ENCODE measurements at regions not wholly inside any gene's neighbourhood (a gene's known extent, or its start where the extent isn't known, plus 50 kb on each side); places are given as distances from the start of the nearest gene placed in this dataset.
"Not testable (repeated sequence)": the region's sequence is repeated elsewhere in the genome, so short reads cannot be mapped to it uniquely, and the experiment has no call there.

DNA sequence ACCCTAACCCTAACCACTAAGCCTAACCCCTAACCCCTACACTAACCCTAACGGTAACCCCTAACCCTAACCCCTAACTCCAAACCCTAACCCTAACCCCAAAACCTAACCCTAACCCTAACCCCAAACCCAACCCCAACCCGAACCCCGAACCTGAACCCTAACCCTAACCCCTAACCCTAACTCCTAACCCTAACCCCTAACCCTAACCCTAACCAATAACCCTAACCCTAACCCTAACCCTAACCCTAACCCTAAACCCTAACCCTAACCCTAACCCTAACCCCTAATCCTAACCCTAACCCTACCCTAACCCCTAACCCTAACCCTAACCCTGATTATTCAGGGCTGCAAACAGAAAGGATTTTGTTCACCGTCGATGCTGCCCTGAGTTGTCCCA, 144.6 kb upstream of the DUSP22 start:
- DNase-seq: not testable (repeated sequence)

DNA sequence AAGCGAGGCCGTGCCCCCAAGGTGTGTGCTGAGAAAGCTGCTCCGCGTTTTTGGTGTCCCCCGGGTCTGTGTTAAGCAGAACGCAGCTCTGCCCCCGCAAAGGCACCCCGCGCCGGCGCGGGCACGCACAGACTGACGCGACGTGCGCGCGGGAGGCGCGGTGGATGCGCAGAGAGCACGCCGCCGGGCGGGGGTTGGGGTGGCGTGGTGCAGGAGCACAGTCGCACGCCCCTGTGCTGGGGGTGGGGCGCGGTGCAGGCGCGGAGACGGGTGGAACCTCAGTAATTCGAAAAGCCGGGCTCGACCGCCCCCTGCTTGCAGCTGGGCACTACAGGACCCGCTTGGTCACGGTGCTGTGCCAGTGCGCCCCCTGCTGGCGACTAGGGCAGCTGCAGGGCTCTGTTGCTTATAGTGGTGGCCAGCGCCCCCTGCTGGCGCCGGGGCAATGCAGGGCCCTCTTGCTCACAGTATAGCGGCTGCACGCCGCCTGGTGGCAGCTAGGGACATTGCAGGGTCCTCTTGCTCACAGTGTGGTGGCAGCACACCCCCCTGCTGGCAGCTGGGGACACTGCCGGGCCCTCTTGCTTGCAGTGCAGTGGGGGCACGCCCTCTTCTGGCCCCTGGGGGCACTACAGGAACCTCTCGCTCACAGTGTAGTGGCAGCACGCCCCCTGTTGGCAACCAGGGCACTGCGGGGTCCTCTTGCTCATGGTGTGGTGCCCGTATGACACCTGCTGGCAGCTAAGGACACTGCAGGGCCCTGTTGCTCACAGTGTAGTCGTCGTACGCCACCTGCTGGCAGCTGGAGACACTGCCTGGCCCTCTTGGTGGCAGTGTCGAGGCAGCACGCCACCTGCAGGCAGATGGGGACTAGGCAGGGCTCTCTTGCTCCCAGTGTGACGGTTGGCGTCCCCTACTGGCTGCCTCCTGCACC, 144.0 kb upstream of the DUSP22 start:
- DNase-seq: peak; percentile 87

DNA sequence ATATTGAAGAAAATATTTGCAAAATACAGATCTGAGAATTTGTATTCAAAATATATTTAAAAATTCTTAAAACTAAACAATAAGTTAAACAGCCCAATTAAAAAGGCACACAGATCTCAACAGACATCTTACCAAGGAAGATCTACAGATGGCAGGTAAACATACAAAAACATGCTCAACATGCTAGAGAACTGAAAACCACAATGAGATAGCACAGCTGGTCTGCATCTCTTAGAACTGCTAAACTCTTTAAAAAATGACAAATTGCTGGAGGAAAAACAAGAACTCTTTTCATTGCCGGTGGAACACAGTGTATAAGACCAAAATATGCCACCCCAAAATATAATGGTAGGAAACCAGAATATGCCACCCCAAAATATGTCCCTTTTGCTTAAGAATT, 142.1 kb upstream of the DUSP22 start:
- DNase-seq: not testable (repeated sequence)

DNA sequence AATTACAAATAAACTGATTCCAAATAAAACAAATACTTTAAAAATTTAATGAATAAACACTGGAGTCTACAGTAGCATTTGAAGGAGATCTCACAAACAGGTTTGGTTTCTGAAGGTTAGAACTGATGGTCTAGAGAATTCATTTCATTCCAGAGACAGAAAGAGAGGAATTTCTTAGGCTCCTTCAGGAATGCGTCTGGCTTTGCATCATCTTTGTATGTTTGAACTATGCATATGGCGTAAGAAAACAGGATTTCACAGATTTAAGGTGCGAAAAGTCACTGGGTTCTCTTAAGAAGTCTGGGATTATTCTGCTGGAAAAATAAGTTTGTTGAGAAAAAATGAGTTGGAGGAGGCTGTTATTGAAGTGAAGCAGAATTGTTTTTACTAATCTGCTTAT, 139.9 kb upstream of the DUSP22 start:
- DNase-seq: not testable (repeated sequence)

DNA sequence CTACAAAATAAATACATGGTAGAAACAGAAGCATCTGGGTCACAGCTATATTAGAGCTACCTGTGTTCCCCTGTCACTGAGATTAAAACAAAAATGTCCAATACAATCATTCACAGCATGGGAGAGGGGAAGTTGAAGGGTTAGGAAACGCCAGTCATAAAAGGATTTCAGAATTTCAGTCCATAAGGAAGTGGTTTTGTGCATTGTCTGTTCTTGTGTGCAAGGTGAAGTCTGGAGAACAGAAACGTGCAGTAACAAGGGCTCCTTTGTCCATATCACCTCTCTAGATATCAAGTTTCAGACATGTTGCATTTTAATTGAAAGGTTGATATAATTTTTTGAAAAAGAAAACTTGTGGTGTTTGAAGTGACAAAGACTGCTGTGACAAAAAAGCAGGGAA, 139.3 kb upstream of the DUSP22 start:
- not testable (repeated sequence) for DNase-seq

DNA sequence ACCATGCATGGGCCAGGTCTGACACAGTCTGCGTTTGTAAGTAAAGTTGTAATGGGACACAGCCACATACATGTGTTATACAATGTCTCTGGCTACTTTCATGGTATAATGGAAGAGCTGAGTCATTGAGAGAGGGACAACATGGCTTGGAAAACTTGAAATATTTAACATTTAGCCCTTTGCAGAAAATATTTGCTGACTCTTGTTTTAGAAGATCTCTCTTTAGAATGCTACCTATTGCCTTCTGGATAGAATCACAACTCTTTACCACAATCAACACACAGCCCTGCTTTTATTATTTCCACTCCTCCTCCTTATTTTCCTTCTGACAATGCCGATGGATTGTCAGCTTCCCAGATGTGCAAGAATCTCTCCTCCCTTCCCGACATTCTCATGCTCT, 138.4 kb upstream of the DUSP22 start:
- not testable (repeated sequence) for DNase-seq

DNA sequence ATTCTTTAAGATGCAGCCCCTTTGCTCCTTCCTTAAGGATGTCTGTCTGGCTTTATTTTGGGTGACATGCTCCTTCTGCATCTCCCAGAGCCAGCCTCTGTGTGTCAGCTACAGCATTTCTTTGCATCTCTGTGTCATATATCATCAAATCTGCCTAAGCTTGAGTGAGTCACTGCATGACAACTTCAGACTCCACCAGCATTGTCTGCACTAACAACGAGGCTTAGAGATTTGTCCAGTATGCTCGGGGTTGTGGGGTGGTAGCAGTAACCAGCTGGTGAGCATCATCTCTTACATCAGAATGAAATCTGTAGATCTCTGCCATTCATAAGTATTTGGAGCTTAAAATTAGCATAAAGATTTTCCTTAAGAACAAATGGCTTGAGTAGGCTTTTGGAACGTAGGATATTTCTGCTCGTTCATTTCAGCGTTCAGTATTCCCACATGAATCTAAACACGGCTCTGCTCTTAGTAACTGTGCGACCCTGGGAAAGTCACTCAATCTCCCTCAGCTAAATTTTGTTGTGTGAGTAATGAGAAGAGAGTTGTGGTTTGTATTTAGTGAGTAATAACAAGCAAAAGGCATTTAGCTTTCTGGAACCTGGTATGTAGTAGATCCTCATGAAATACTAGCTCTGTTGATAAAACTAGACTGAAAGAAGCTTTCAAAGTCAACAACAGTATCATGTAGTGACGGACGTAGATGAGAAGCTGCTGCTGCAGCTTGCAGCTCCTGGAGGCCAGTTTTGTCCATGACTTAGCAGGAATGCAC, 137.8 kb upstream of the DUSP22 start:
- DNase-seq: not testable (repeated sequence)

DNA sequence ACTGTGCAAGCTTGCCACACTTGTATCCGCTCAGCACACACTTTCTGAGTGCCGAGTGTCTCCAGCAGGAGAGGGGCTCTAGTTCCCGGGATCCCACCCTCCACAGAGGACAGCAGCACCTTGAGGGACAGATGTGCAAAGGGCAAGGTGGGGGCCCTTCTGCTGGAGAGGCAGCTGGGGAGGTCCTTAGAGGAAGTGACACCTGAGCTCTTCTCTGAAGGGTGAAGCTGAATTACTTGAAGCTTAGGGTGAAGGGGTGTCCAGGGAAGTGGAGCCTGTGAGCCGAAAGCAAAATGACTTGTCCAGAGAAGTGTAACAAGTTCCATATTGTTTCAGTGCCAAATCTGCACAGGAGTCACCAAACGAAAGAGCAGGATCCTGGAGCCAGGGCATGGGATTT, 136.3 kb upstream of the DUSP22 start:
- no peak for DNase-seq

DNA sequence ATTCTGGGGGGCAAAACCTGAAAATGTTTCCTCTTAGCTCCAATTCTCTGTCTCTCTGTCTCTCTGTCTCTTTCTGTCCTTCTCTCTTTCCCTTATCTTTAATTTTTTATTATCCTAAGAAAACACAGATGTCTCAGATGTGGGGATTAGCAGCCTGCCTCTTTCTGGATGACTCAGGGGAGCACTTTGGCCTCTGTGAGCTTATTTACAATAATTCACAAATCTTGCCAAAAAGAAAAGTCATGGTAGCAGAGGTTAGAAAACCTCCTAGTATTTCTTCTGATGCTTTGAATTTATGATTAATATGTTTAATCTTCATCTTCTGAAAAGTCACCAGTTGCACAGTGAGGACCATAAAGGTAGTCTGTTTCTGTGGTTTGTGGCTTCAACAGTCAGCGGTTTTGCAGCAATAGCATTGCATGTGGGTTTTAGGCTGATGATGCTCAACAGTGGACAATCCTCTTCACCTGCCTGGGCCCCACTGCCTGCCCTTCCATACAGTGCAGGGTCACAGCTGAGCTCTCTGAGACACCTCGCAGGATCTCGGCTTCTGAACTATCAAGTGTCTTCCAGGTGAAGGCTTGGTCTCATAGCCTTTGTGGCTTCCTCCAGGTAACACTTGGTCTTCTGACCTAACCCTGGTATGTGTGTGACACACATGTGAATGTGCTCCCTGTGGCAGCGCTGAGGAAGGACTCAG, 135.7 kb upstream of the DUSP22 start:
- not testable (repeated sequence) for DNase-seq

DNA sequence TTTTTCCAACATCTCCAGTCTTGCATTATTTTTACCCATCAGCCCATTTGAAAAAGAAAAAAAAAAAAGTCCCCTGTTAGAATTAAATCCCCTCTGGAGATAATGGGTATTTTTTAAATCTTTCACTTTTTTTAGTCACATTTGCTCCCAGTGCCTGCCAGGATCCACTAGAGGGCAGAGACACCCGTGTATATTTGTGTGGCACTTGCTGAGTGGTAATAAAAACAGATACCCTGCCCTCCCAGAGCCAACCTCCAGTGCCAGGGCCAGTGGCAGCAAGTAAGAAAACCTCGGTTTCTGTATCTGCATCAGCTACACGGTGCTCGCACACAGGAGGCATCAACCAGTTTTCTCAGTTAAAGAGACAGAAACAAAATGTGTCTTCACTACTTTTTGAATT, 135.1 kb upstream of the DUSP22 start:
- DNase-seq: not testable (repeated sequence)

DNA sequence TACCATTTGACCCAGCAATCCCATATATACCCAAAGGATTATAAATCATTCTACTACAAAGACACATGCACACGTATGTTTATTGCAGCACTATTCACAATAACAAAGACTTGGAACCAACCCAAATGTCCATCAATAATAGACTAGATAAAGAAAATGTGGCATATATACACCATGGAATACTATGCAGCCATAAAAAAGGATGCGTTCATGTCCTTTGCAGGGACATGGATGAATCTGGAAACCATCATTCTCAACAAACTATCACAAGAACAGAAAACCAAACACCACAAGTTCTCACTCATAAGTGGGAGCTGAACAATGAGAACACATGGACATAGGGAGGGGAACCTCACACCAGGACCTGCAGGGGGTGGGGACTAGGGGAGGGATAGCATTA, 130.6 kb upstream of the DUSP22 start:
- DNase-seq: not testable (repeated sequence)

DNA sequence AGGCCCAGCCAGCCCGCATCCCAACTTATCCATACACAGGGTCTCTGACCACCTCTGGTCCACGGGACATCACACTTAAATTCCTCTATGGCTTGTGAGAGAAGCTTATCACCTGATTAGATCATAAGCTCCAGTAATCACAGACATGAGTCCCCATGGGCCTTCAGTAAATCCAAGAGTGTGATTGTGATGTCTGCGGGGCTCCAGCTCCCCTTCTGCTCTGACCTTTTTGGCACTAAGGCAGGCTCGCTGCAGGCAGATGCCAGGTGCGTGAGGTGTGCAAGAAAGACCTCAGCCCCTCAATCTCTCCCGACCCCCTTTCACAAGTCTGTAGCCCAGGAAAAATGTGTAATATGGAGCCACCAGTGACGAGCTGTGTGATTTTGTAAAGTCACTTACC, 127.6 kb upstream of the DUSP22 start:
- DNase-seq: no peak

DNA sequence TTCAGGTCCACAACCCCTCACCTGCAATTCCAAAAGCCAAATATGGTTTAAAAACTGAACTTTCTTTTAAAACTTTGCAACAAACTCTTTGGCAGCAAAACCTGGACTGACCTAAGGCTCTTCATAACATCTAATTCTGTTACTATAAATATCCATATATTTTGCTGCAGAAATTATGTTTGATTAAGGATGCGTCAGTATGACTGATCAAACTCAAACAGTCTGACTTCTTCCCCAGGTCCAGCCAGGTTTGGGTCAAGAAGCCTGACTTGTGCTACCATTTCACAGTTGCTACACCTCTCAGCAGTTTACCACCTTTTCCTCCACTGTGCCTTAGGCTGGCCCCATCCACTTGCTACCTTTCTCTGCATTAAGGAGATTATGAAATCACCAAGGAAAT, 127.0 kb upstream of the DUSP22 start:
- DNase-seq: no peak

DNA sequence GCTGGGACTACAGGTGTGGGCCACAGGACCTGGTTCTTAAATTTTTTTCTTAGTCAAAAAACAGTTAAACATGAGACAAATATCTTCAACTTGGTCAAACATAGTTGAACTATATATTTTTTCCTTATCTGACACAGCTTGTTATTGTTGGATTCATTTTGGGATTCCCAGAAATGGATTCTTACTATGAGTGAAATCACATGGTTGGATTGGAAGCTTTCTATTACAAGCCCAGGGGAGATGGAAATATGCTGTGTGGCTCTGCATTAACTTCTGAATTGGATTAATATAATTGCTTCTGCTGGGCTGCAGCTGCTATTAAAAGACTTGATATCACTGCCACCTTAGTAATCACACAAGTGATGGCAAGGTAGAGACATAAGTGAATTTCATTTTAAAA, 126.4 kb upstream of the DUSP22 start:
- no peak for DNase-seq

DNA sequence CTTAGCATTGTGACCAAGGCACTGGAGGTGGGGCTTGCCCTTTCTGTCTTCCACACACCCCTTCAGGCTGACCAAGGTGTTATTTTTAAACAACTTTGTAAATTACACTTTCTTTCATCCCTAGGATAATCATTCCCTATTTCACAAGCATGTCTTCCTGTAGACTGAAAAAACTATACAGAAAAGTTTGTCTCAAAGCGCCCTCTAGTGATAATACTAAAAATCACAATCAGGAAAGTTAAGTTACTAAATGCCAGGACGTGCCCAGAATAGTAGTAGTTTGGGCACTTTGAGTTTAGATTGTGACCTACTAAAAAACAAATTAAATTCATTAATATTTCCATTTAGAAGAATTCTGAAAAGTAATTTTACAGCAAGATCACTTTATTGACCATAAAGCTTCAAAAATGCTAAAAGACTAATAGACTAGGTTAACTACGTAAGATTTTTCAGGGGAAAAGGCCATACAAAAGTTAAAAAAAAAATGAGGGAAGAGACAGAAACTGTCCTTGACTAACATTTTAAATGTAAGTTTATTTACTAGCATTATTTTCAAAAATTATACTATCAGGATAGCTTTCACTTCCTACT, 123.3 kb upstream of the DUSP22 start:
- DNase-seq: no peak

DNA sequence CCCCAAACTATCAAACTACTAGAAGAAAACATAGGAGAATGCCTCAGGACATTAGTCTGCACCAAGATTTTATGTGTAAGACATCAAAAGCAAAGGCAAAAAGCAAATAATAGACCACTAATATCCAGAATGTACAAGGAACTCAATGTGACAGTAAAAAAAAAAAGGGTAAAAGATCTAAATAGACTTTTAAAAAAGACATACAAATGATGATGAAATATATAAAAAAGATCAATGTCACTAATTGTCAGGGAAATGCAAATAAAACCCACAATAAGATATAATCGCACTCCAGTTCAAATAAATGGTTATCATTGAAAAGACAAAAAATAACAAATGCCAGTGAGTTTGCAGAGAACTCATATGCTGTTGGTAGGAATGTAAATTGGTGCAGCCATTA, 118.3 kb upstream of the DUSP22 start:
- no peak for DNase-seq

DNA sequence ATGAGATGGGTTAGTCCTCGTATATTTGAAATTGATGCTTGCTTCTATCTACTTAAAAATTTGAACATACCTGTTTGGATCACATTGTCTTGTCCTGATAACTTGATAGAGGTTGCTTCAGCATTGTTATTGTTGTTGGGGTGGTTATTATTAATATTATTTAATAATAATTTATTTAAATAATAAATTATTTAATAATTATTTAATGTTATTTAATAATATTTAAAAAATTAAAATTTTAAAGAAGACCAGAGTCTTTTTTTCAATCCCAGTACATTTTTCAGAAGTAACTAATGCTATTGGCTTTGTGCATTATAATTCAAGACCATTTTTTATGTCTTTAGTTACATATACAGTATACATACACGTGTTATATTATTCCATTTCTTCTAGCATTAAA, 116.6 kb upstream of the DUSP22 start:
- no peak for DNase-seq

DNA sequence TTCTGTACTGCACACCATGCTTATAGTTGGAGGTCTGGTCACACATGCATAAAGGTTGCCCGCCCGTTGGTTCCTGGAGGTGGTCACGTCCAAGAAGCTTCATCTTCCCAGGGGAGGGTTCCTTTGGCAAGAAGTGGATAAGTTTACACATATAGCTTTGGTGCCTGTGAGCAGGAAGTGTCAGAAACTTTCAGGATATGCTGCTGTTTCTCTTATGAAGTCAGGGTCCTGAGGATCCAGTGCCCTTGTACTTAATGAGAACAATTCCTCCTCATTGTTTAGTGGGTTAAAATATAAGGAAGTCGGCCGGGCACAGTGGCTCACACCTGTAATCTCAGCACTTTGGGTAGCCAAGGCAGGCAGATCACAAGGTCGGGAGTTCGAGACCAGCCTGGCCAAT, 115.5 kb upstream of the DUSP22 start:
- DNase-seq: no peak

DNA sequence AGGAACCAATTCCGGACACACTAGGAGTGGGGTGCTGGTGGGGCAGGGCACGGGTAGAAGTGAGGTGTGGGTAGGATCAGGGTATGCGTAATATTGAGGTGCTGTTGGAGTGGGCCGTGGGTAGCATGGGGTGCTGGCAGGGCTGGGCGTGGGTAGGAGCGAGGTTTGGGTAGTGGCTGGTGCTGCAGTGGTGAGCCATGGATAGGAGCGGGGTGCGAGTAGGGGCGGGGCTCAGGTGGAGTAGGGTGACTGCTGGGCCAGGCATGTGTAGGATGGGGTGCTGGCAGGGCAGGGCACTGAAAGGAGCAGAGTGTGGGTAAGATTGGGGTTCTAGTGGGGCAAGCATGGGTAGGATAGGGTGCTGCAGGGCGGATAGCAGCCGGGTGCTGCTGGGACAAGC, 114.2 kb upstream of the DUSP22 start:
- DNase-seq: no peak

DNA sequence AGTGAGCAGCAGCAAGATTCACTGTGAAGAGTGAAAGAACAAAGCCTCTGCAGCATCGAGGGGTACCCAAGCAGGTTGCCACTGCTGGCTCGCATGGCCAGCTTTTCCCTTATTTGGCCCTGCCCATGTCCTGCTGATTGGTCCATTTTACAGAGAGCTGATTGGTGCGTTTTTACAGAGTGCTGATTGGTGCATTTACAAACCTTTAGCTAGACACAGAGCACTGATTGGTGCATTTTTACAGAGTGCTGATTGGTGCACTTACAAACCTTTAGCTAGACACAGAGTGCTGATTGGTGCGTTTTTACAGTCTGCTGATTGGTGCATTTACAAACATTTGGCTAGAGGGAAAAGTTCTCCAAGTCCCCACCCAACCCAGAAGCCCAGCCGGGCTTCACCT, 113.4 kb upstream of the DUSP22 start:
- DNase-seq: not testable (repeated sequence)

DNA sequence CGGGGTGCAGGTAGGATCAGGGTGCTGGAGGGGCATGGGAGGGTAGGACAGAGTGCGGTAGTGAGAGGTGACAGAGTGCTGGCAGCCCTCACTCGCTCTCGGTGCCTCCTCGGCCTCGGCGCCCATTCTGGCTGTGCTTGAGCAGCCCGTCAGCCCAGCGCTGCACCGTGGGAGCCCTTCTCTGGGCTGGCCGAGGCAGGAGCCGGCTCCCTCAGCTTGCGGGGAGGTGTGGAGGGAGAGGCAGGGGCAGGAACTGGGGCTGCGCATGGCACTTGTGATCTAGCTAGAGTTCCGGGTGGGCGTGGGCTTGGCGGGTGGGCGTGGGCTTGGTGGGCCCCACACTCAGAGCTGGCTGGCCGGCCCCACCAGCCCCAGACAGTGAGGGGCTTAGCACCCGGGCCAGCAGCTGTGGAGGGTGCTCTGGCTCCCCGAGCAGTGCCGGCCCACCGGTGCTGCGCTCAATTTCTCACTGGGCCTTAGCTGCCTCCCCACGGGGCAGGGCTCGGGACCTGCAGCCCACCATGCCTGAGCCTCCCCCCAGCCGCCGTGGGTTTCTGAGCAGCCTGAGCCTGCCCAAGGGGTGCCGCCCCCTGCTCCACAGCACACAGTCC, 112.8 kb upstream of the DUSP22 start:
- DNase-seq: no peak

DNA sequence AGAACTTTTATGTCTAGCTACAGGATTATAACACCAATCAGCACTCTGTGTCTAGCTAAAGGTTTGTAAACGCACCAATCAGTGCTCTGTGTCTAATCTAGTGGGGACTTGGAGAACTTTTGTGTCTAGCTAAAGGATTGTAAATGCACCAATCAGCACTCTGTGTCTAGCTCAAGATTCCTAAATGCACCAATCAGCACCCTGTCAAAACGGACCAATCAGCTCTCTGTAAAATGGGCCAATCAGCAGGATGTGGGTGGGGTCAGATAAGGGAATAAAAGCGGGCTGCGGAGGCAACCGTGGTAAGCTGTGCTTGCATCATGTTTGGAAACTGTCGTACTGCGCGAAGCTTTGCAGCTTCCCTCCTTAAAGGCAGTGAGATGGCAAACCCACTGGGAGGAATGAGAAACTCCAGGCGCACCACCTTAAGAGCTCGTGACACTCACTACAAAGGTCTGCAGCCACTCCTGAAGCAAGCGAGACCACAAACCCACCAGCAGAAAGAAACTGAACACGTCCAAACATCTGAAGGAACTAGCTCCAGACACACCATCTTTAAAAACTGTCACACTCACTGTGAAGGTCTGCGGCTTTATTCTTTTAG, 112.1 kb upstream of the DUSP22 start:
- not testable (repeated sequence) for DNase-seq

Data from activated effector memory CD4-positive, alpha-beta T cell treated with anti-CD3 and anti-CD28 coated beads, Interleukin-2, amount 50 U/mL, for 16 hours (primary cell).